Activated CD4-positive, alpha-beta T cell treated with anti-CD3 and anti-CD28 coated beads, Interleukin-2, amount 50 U/mL, for 16 hours (primary cell): ENCODE measurements at regions not wholly inside any gene's neighbourhood (a gene's known extent, or its start where the extent isn't known, plus 50 kb on each side); places are given as distances from the start of the nearest gene placed in this dataset.

Source experiments
- DNase-seq: peaks from one replicate; pipeline ENCODE4 v3.0.0-alpha.2; 2020

DNA sequence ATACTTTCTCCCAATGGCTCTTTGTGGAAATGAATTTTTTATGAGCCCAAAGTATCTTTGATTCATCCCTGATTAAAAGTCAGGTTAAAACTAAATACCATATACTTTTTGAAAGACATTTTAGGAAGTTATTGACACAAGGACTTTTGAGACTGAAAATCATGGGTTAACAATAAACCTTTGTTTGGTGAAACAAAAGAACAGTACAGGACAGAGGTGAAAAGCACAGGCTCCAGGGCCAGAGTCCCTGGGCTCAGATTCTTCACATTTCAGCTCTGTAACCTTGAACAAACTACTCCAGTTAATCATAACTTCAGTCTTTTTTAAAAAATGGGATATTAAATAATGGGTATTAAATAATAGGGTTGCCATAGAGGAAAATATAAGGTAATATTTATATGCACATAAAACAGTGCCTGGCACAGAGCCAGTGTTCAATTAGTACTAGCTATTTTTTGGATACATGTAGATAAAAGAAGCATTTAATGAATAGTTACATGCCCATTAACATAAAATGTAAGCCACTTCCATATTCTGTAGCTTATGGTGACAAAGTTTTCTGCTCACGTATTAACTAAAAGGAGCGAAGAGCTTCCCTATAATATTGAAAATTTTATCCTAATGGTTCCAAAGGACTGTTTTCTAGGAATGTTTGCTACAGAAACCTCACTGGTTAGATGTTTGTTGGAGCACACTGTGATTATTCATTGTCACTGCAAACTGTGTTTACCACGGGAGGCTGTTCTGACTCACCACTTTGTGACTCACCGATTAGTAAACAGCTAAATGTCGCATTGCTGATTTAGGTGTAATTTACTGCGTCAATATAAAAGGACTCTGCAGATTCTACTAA, 255.4 kb downstream of the DAD1 start:
- DNase-seq, result no peak

DNA sequence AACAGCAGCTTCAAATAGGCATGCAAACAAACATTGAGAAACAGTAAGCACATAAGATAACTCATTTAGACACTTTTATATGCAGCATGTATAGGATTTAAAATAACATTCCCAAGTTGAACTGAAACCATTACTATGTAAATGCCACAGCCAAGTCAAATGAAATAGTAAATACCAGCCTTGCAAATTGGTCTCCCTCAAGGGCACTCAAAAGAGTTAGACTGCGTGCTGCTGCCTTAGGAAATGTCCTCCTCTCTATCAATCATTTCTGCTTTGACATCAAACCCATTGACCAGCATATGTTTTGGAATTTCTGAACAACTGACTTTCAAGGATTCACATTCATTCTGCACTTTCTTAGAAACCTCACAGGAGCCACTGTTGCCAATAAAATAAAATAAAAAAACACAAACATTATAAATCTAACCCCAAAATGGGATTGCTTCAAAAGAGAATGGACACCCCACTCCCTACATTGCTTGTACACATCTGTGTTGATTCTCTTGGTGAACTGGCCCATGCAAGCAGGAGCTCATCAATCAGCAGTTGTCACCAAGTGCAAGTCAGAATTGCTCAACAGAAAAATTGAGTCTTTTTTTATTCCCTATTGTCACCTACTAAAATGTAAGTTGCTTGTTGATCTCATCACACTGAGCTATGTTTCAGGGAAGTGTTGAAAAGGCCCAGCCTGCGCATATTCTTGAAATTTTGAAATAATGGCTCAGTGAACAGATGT, 256.2 kb downstream of the DAD1 start:
- no peak for DNase-seq

DNA sequence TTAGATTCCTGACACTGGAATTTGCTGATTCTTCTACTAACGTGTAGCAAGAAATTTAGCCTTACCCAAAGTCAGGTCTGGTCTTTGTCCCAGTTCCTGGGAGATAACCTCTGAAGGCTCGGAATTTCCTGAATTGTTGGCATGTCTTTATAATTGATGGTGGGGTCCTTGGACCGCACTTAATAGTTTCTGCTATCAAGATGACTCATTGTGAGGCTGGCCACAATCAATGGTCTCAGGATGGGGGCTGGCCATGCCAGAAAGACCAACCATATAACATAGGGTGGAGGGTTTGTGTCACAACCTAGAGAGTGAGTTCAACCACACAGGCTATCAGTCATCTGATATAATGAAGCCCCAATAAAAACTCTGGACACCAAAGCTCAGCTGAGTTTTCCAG, 259.7 kb downstream of the DAD1 start:
- no peak for DNase-seq

DNA sequence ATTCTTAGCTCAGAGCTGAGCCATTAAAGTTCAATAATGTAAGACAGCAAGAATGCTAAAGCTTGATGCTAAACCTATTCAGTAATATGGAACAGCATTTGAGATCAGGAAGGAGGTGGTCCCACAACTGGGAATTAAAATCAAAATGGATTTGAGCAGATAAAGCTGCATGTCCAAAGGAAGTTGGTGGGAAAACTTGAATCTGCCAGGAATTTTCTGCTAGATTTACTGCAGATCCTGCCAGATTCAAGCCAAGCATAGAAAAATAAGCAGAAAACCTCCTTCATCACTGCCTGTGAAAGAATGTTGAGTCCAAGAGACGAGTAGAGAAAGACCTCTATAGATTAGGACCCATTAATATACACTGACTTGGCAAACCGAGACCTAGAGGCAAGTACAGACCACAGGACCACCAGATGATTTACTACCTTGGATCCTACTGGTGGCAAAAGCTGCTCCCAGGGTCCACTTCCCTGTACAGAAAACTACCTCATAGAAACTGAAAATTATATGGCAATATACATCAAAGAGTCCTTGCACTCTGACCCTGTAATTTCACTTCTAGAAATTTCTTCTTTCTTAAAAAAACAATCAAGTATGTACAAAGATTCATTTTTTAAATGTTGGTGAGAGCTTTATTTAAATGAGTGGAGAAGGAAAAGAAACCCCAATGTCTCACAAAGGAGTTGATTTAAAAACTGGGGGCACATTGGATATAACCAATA, 263.2 kb downstream of the DAD1 start:
- DNase-seq, result no peak

DNA sequence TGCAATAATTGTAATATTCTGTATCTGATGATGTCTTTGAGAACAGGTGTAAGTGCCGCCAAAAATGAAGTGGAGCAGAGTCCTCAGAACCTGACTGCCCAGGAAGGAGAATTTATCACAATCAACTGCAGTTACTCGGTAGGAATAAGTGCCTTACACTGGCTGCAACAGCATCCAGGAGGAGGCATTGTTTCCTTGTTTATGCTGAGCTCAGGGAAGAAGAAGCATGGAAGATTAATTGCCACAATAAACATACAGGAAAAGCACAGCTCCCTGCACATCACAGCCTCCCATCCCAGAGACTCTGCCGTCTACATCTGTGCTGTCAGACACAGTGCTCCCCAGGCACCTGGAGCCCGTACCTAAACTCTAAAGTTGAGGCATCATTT, 268.7 kb downstream of the DAD1 start:
- DNase-seq, result no peak

DNA sequence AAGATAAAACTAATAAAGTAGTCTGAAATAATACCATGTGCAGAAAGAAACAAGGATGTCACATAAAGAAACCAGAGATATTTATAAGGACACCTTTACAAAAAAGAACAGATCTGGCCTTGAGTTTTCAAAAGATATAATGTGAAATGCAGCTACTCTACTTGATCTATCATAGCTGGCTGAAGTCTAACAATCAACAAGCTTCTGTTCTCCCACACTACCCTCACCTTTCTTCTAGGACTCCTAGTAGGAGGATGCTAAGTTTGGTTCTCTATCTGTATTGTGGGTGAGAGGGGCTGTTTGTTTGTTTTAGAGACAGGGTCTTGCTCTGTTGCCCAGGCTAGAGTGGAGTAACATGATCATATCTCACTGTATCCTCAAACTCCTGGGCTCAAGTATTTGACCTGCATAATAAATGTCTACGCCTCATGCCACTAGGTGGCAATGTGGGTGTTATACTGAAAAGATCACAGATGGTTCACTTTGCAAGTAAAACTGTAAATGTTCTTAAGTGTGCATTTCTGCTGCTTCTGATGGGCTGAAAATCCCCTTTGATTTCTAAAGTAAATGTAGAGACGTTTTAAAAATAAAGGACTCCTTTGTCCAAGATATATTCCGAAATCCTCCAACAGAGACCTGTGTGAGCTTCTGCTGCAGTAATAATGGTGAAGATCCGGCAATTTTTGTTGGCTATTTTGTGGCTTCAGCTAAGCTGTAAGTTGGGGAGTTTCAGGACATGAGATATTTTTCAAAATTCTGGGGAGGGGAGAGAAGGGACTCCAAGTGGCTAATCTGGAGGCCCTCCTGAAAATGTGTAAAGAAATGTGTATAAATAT, 269.3 kb downstream of the DAD1 start:
- peak; percentile 14 for DNase-seq

DNA sequence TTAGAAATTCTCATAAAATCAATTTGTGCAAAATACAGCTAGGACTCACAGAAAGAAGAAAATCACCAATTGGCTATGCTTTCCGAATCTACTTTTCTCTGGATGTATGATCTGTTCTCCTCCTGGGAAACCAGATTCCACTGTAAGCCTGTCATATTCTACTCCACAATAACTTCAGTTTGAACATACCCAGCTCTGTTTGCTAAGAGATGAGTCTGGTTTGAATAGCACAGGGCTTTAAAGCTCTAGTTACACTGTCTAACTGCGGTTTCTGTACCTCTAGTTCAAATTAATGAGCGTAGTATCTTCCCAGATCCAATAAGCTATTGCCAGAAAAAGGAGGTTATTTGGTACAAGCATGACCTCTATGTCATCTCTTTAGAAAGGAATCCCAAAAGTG, 270.1 kb downstream of the DAD1 start:
- no peak for DNase-seq

DNA sequence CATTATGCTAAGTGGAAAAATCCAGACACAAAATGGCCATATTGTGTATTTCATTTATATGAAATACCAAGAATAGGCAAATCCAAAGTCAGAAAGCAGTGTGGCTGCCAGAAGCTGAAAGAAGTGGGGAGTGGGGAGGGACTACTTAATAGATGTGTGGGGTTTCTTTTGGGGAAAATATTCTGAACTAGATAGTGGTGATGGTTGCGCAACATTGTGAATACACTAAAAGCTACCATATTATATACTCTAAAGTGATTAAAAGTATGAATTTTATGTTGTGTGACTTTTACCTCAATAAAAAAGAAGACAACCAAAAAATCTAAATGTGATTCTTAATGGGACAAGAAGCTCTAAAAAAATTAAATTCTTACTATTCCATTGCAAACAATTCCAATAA, 272.6 kb downstream of the DAD1 start:
- DNase-seq, result no peak

DNA sequence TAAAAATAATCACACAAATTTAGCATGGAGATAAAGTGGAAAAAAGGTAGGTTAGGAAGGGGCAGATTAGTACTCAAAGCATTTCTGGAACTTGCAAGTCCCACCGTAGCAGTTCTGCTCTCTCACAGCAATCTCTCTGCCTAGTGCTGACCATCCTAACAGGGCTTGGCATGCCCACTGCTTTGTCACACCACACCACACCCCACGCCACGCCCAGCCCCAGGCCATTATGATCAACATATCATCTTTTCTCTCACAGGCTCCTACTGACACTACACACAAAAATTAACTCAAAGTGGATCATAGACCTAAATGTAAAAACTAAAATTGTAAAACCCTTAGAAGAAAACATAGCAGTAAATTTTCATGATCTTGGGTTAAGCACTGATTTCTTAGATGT, 273.7 kb downstream of the DAD1 start:
- DNase-seq, result no peak

DNA sequence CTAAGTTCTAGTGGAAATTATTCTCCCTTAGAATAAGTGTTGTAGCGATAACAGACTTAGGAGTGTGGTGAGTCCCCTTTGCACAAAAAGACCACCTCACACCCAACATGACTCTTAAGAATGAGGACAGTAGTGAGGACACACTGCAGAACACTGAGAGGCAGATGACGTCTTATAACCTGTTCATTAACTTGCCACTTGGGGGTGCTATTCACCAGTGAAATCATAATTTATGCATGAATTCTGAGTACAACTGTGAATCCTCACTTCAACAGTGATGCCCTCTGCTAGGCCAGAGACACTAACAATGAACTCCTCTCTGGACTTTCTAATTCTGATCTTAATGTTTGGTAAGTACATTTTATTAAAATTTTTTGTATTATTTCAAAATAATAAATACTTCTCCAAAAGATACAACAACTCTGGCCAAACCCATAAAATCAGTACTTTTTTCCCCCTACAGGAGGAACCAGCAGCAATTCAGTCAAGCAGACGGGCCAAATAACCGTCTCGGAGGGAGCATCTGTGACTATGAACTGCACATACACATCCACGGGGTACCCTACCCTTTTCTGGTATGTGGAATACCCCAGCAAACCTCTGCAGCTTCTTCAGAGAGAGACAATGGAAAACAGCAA, 274.7 kb downstream of the DAD1 start:
- DNase-seq, result peak; percentile 25

DNA sequence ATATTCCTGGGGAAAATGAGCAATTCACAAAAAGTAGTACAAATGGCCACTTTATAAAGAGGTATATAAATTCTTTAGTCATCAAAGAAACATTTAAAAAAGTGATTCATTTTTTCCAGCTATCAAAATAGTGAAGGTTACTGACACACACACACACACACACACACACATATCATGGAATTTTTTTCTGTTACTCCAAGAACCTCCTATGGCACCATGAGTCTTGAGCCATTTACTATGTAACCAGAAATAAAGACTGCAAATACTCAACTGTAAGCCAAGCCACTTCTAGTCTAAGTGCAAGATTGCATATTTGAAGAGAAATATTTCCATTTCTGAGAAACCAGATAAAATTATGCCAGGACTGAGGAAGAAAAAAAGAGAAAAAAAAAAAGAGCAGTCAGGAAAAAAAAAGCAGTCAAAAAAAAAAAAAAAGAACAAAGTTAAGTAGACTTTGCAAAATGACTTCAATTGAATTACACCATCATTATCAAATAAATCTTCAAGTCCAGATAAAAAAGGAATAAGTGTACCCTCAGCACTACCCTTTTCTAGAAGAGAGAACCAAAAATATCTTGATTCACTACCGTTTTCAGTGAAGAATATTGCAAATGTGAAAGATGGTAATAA, 275.7 kb downstream of the DAD1 start:
- no peak for DNase-seq

DNA sequence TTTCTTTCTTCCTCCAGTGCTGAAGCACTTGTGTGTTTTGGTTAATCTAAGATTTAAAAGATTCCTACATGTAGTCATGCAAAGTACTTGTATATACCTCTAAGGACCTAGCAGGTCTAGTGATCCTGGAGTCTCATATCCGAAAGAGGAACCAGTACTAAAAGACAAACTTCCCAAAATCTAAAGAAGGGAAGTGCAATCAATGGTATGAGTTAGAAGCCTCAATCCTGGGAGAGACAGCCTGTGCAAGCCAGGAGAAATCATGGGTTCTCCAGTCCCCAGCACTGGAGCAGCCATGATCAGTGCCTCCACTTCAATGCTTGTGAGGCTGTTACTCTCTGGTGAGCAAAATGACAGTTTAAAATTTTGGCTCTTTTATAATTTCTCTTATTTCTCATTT, 277.4 kb downstream of the DAD1 start:
- DNase-seq, result no peak

DNA sequence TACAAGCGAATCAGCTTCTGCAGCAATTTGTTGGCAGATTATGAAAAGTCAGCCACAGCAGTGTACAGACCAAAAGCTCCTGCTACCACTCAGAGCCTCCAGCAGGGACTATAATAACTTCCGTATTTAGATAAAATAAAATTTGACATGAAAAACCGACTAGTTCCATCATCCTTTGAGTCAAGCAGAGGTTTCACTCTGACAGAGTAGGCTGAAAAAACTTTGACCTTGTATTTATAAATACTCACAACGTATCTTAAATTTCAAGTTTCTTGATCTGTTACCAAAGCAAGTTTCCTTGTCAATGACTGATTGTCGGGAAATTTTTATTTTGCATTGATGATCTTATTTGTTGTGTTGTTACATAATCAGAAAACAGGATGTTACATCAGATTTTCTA, 283.4 kb downstream of the DAD1 start:
- no peak for DNase-seq

DNA sequence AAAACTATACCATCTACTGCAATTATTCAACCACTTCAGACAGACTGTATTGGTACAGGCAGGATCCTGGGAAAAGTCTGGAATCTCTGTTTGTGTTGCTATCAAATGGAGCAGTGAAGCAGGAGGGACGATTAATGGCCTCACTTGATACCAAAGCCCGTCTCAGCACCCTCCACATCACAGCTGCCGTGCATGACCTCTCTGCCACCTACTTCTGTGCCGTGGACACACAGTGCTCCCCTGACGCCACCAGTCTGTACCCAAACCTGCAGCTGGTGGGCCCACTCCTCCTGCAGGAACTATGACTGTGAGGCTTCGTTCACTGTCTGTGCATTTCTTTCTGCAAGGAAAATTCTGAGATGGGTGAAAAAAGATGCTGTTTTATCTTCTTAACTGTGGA, 284.7 kb downstream of the DAD1 start:
- DNase-seq, result no peak

DNA sequence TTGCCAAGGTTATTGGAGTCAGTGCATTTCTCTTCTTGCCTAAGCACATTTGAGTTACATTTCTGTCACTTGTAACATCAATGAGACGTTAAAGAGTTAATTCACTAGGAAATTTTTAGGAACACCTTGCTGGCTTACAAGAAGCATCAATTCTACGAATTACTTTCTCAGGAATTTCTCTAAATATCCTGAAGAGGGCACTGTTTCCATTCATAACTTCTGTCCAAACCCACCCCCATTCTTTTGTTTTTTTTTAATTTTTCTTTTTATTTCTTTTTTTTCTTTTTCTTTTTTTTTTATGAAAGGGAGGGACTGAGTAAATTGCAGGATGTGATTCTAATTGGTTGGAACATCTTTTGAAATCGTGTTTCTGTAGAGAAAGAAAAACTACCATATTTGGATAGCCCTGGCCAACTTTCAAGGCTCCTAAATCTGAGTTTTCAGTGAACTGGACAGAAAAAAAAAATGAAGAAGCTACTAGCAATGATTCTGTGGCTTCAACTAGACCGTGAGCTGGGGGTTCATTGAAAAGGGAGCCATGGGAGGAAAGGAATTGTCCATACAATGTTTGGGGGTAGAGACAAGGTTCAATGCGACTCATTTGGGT, 285.3 kb downstream of the DAD1 start:
- DNase-seq, result no peak

DNA sequence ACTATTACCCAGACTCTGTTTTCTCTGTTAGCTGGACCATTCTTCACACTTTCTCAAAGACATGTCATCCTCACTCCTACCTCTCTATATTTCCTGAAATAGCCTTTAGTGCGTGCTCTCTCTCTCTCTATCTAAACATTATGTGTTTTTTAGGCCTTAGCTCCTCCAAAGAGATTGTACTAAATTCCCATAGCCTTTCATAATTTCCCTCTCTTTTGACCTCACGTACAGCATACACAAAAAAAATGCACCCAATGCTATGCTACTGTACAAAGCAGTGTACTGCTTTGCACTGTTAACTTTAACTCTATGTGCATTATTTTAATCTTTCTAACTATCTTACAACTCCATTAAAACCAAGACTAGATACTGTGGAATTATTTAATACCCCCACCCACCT, 288.4 kb downstream of the DAD1 start:
- DNase-seq, result no peak

DNA sequence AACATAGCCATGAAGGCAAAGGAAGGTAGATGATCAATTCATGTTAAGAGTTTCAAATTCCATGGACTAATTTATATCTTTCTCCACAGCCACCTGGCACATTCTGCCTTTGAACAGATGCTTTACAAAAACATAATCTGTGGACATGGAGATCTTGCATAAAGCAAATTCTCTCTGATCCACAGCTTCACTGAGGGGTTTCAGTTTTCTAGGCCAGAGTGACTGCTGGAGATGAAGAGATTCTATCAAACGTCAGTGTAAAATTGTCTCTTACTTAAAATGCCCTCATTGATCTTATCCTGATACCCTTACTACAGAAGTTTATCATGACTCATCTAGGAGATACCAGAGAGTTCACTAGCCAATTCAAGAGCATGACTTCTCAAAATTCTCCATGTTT, 291.6 kb downstream of the DAD1 start:
- no peak for DNase-seq

DNA sequence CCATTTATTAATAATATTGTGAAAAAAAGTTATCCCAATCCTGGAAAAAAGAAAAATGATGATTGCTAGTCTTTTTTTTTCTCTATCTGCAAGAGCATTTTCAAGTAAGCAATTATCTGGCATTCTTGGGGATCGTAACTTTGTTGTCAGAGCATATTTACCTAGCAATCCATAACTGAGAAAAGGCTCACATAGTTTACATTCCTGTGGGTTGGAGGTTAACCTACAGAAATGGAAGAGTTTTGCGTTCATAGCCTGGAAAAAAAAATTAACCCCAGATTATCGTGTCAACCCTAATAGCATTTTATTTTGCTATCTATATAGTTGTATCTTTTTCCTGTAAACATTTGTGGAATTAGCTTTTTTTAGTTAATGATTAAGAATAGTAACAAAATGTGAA, 292.3 kb downstream of the DAD1 start:
- no peak for DNase-seq

DNA sequence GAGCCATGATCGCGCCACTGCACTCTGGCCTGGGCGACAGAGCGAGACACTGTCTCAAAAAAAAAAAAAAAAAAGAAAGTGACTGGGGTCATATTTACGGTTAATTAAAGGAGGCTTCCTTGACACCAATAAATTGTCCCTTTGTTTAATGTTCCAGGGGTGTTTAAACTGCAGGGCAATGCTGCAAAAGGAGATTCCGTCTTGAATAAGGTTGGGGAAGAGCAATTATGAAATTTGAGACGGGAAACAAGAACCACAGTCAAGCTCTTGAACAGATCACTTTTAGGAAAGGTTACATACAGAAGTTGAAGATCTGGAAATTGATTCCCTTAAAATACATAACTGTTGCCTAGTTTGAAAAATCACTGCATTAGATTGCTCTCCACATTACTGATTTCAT, 292.9 kb downstream of the DAD1 start:
- no peak for DNase-seq

DNA sequence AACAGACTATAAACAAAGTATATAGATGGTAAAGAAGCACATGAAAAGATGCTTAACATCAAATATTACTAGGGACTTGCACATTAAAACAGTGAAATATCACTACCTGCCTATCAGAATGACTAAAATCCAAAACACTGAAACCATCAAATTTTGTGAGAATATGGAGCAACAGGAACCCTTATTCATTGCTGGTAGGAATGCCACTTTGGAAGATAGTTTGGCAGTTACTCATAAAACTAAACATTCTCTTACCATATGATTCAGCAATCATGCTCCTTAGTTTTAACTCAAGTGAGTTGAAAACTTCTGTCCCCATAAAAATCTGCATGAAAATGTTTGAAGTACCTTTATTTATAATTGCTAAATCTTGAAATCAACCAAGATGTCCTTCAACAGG, 297.6 kb downstream of the DAD1 start:
- DNase-seq, result no peak

DNA sequence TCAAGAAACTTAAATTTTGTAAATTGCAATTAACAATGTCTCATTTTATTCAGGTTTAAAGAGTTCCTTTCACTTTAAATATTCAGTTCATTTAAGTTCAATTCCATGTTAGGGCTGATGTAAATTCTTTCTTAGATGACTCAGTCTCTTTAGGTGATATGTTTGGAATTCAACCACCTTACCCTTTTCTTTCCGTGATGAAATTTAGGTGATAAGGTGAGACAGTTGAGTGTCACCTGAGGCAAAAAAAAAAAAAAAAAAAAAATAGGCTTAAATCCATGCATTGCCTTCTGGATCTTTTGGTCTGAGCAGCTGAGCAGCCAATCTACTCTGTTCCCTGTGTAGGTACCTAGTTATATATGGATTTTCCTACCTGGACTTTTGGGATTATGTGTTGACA, 299.5 kb downstream of the DAD1 start:
- no peak for DNase-seq

DNA sequence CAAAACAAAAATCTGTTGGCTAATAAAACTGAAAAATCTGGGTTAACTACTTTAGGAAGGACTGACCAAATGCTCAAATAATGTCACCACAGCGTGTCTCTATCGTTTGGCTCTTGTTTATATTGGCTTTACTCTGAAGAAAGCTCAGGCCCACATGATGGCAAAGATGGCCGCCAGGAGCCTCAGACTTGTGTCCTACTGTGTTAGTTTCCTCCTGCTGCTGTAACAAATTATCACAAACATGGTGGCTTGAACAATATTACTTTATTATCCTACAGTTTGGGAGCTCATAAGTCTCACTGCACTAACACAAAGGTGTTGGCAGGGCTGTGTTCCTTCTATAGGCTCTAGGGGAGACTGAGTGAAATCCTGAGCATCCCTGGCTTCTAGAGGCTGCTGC, 303.0 kb downstream of the DAD1 start:
- DNase-seq, result no peak
